Activated CD4-positive, alpha-beta T cell treated with anti-CD3 and anti-CD28 coated beads, Interleukin-10, Interleukin-2, amounts not matched to agents 100 ng/mL and 50 ng/mL, durations not matched to agents 16 hours and 8 hours (primary cell): ENCODE measurements at regions not wholly inside any gene's neighbourhood (a gene's known extent, or its start where the extent isn't known, plus 50 kb on each side); places are given as distances from the start of the nearest gene placed in this dataset.
"Not testable (repeated sequence)": the region's sequence is repeated elsewhere in the genome, so short reads cannot be mapped to it uniquely, and the experiment has no call there.

ENCODE experiments used
- DNase-seq: peaks from one replicate; pipeline ENCODE4 v3.0.0-alpha.2; 2020

GRCh38 chr2:150207979-150208378 is 279.5 kb downstream of the RND3 start:
- DNase-seq, result no peak

- DNase-seq, result no peak
Observed at GRCh38 chr2:150204451-150204850, 283.0 kb downstream of the RND3 start.

- not testable (repeated sequence) for DNase-seq
Observed at GRCh38 chr2:150194816-150195215, 292.7 kb downstream of the RND3 start.

- no peak for DNase-seq
Observed at GRCh38 chr2:150192701-150193100, 294.8 kb downstream of the RND3 start.

GRCh38 chr2:150191349-150191748 is 296.1 kb downstream of the RND3 start:
- no peak for DNase-seq

GRCh38 chr2:150190546-150190945 is 296.9 kb downstream of the RND3 start:
- no peak for DNase-seq

GRCh38 chr2:150188800-150189199 is 298.7 kb downstream of the RND3 start:
- DNase-seq, result no peak

GRCh38 chr2:150188177-150188576 is 299.3 kb downstream of the RND3 start:
- DNase-seq, result no peak

GRCh38 chr2:150182566-150183235 is 304.8 kb downstream of the RND3 start:
- DNase-seq, result no peak

GRCh38 chr2:150178591-150178990 is 308.9 kb downstream of the RND3 start:
- no peak for DNase-seq

- no peak for DNase-seq
Observed at GRCh38 chr2:150174971-150175421, 312.5 kb downstream of the RND3 start.

- no peak for DNase-seq
Observed at GRCh38 chr2:150174056-150174805, 313.2 kb downstream of the RND3 start.

GRCh38 chr2:150171065-150171548 is 316.4 kb downstream of the RND3 start:
- no peak for DNase-seq

GRCh38 chr2:150169237-150169629 is 318.2 kb downstream of the RND3 start:
- DNase-seq, result no peak

- DNase-seq, result no peak
Observed at GRCh38 chr2:150168595-150169236, 318.8 kb downstream of the RND3 start.

- peak; percentile 45 for DNase-seq
Observed at GRCh38 chr2:150167711-150168110, 319.8 kb downstream of the RND3 start.

- DNase-seq, result no peak
Observed at GRCh38 chr2:150166313-150167051, 321.0 kb downstream of the RND3 start.

GRCh38 chr2:150165988-150166312 is 321.5 kb downstream of the RND3 start:
- DNase-seq, result no peak

GRCh38 chr2:150165442-150165841 is 322.0 kb downstream of the RND3 start:
- DNase-seq, result no peak

- no peak for DNase-seq
Observed at GRCh38 chr2:150162241-150162942, 325.1 kb downstream of the RND3 start.

- no peak for DNase-seq
Observed at GRCh38 chr2:150160058-150160457, 327.4 kb downstream of the RND3 start.

GRCh38 chr2:150159300-150159699 is 328.2 kb downstream of the RND3 start:
- DNase-seq, result no peak

- DNase-seq, result no peak
Observed at GRCh38 chr2:150156876-150157275, 330.6 kb downstream of the RND3 start.
